GM19397 (cell line): ENCODE measurements at regions not wholly inside any gene's neighbourhood (a gene's known extent, or its start where the extent isn't known, plus 50 kb on each side); places are given as distances from the start of the nearest gene placed in this dataset.

Experiments used
- ATAC-seq: cut with Tn5 transposase; IDR thresholded peaks from one replicate; pipeline ENCODE4 v1.9.1; 2021; ENCODE audit warnings: mild to moderate bottlenecking, moderate library complexity; ENCODE audit not compliant: unreplicated experiment

DNA sequence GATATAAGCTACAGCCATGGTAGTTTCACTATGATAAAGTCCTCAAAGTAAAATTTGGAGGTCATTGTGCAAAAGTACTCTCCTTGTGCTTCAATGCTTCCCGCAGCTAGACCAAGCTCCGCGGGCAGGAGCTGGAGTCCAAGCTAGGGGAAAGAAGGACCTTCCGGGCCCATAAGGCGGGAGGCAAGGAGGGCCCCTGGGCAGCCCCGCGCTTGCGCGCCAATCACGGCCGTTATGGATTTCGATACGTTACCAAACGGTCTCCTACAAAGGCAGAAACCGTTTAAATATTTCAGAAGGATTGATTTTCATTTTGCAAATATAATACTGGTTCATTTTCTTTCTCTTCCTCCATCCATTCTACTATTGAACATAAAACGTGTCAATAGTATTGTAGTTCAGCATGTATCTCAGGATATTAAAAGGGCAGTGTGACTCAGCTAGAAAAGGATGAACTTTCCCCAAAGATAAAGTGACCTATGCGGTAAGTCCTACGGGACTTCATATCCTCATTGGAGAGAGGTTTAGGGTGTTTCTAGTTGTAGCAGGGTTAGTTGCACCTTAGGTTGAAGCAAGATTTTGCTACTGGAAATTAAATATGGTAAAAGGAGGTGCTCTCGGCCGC is 128.0 kb downstream of the KIF20B start:
- no peak for ATAC-seq

- ATAC-seq = no peak
Measured at GRCh38 chr10:89829887-89830269, 128.5 kb downstream of the KIF20B start.

DNA sequence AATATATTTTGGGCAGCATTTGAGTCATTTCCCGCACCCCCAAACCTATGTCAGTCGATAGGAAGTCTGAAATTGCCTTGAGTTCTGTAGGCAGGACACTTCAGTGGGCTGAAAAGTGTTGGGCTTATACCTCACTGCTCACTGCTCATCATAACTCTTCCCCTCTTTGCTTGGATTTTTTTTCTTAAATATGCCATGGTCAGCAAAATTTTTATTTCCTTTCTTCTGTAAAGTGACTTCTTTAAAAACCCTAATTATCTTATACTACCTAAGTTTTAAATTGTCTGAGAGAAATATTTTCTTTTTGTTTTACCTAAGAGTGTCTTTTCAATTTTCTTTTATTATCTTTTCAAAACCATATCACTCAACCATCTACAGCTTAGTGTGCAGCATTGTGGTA is 129.2 kb downstream of the KIF20B start:
- no peak for ATAC-seq

- no peak for ATAC-seq
Measured at GRCh38 chr10:89836840-89837164, 135.4 kb downstream of the KIF20B start.

DNA sequence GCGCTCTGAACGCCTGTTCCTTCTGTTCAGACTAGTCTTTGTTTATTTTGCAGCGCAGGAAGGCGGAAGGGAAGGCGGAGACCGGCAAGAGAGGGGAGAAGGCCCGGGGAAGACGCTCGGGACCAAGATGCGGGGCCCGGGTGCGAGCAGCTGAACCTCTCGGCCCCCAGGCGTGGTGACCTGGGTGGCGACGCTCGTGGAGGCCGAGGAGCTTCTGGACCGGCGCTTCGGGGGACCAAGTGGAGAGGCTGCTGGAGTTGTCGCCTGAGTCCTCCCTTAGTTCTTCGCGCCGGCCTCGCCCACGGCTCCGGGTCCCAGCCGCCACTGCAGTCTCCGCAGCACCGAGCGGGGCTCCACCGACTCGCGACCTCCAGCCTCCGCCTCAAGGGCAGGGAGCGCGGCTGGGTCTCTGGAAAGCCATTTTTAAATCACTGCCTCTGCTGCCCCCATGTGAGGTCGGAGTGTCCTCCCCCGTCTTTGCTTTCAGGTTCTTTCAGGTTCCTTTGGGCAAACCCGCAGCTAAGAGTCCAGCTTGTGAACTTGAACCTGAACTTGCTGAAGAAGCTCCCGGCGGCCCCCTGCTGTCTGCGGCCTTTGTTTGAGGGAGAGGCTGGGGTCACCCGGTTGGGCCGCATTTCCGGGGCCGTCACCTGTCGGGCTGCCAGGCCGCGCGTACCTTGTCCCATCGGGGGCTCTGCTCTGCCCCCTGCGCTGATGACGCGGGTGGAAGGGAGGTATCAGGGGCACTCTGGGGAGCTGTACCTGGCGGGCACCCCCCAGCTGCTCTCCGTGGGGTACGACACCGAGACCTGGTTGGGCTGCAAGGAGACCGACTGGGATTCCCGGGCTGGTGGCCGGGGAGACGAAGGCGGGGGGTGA is 136.0 kb downstream of the KIF20B start:
- peak; percentile 68 for ATAC-seq

DNA sequence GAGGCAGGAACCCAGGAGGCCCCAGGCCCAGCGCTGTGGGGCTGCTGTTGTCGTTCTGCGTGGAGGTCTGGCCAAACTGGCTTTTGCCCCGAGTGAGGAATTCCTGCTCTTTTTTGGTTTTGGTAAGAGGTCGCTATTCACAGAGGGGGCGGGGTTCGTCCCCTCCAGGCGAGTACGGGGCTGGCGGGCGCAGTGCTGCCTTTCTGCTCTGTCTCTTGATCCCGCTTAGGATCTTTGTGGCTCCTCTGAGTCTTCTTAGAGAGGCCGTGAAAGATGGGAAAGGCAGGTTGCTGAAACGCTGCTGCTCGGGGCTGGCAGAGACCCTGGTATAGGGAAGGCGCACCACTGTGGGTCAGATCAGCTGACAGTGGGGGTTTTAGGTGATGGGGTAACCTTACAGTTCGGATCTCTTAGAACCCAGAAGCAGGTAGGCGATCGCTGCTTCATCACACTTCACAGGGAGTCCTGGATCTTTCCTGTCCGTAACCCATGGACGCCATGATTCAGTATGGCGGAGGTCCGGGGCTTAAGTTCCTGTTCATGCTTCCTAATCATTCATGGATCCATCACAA is 136.7 kb downstream of the KIF20B start:
- no peak for ATAC-seq

- no peak for ATAC-seq
Measured at GRCh38 chr10:89845541-89846280, 144.3 kb downstream of the KIF20B start.

DNA sequence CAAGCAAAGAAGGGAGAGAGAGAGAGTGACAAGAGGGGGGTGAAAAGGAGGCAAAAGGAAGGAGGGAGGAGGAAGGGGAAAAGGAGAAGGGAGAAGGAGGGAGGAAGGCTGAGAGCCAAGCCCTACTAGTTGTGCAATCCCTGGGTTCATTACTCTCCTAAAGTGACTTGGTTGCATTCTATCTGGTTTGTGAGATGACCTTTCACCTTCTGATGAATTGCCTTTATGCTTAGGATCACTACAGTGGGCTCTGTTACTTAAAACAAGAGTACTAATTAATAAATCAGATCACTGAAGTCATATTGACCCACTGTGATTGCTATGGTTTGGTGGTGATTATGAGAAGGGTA is 144.9 kb downstream of the KIF20B start:
- no peak for ATAC-seq

DNA sequence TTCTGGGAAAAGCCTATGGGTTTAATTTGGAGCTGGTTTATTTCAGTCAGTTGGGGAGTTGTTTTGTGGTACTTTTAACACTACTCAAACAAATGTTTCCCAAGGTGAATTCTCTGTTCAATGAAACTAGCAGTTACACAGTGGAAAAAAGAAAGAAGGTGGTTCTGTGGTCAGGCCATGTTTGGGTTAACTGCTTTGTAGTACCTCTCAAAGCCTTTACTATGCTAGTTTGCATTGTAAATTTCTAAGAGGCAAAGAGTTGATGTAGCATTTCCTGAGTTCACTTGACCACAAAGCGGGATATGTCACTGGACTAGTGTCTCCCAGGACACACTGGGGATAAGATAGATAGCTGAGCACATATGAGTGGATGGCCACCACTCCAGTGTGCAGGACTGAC is 145.4 kb downstream of the KIF20B start:
- ATAC-seq = no peak

GRCh38 chr10:89852872-89853271 is 151.5 kb downstream of the KIF20B start:
- no peak for ATAC-seq

DNA sequence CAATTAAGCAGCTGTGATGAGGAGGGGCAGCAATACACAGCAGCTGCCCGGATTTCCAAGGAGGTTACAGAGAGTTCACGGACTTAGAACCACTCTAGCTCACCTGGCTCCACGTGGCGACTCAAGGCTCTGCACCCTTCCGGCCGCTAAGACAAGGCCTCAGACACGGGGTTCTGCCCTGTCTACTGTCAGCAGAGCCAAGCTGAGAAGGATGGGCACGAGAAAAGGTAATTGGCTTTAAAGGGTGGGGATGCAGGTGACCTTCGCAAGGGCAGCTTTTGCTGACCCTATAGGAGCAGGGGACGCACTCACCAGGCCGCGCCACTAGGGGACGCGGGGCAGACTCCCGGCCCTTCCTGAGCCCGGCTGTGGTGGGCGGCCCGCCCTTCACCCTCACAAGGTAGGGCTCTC is 152.4 kb downstream of the KIF20B start:
- no peak for ATAC-seq

DNA sequence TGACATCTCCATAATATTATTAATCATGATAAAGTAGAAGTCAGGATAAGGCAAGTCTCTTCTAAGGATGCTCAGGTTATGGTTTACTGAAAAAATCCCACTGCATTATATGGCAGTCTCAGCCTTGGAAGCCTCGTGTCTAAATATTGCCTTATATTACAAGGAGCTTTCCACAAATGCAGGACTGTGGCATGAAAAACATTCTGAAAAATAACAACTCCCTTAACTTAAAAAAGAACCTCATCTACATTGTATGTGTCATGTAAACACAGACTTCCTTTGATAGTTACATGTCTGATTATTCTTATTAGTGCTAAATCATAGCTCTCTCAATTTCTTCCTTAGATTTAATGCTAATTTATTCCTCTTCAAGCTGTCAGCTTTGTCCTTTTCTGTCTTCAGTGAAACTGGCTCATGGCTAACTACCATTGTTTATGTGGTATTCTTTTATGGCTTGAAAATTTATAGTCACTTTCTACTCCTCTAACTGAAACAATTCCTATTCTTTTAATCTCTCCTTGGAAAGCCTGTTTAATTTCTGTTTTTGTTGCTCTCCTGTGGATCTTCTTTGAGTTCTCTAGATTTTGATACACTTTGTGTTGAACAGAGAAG is 156.1 kb downstream of the KIF20B start:
- no peak for ATAC-seq

- ATAC-seq = no peak
Measured at GRCh38 chr10:89861199-89861573, 159.8 kb downstream of the KIF20B start.

DNA sequence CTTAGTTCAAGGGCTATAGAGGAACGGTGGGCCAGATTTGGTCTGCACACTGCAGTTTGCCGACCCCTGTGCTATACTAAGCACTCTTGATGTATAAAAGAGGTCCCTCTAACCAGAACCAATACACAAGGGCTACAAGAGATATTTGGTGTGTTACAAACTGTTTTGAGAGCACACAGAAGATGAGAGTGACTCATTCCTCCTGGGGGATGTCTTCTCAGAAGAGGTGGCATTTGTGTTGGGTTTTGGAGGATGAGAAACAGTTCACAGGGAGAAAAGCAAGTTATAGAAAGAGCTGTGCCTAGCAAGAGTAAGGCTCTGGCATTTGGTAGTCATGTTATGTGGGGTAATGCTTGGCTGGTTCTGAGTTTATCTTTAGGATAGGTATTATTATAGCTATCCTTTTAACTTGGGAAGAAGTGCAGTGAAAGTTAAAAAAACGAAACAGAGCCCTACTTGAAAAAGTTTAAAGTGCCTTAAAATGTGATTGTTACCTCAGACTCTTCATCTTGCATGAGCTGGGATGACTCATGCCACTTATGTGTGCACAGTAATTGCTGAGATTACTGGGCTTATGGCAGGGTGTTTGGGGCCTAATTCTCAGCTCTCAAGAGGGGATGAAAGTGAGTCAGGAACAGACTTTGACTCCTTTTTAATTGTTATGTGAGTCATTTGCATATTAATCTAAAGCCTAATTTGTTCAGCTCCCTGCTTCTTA is 160.4 kb downstream of the KIF20B start:
- no peak for ATAC-seq

DNA sequence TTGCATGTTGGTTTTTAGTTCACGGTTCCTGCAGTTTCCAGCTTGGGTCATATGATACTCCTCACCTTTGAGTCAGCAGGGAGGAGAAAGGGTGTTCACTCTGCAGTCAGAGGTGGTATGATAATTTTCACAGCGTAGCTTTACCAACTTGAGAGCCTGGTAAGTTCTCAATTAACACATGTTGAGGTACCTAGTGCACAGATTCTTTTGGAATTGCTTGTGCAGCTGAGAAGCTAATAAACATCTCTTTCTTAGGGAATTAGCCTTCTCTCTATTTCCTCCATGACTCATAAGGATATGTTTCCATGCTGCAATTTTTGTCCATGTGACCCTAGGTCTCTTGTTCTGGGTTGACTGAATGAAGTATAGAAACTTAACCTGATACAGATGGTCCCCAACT is 166.6 kb downstream of the KIF20B start:
- ATAC-seq = no peak

GRCh38 chr10:89869180-89869579 is 167.8 kb downstream of the KIF20B start:
- no peak for ATAC-seq

- no peak for ATAC-seq
Measured at GRCh38 chr10:89869592-89870156, 168.3 kb downstream of the KIF20B start.

DNA sequence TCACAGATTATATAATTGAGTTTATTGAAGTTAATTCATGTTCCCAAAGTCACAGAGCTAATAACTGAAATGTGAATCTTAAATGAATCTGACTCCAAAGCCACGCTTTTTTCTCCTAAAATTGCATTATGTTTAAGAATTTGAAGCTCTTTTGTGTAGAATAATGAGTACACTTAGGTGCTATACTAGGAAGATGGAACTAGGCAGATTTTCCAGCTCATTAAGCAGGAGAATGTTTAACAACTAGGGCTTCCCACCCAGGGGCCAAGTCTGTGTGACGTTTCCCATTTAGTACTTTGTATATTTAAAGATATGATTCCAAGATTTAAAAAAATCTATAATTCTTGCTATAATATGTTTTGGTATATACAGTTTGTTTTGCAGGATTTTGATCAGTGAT is 169.5 kb downstream of the KIF20B start:
- no peak for ATAC-seq

DNA sequence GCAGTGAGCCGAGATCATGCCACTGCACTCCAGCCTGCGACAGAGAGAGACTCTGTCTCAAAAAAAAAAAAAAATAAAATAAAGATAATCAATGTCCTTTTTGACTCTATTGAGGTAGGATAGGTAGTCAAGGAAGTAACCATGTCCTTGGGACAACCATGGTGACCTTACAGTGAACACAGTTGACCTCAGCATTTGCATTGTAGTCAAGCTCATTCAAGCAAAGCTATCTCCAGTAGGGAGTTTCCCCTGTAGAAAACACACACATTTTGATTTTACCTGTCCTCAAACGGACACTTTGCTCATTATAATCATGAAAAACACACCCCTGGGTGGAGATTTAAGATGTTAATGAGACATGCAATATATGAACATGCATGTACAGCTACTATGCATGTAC is 171.7 kb downstream of the KIF20B start:
- peak; percentile 88 for ATAC-seq

- ATAC-seq = no peak
Measured at GRCh38 chr10:89875557-89875956, 174.2 kb downstream of the KIF20B start.
